ENCODE measurements at regions not wholly inside any gene's neighbourhood (a gene's known extent, or its start where the extent isn't known, plus 50 kb on each side); places are given as distances from the start of the nearest gene placed in this dataset.

DNA sequence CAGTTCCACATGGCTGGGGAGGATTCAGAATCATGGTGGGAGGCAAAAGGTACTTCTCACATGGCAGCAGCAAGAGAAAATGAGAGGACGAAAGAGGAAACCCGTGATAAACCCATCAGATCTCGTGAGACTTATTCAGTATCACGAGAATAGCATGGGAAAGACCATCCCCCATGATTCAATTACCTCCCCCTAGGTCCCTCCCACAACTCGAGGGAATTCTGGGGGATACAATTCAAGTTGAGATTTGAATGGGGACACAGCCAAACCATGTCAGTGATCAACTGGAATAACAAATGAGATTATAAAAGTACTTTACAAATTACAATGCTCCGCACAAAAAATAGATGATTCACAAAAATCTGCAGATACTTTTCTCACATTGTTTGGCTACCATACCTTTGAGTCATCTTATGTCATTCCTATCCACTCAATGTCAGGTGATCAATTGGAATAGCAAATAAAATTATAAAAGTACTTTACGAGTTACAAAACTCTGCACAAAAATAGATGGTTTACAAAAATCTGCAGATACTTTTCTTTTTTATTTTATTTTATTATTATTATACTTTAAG, 338.9 kb downstream of the C12orf50 start:
- WGBS, 2 experiments (ENCODE audit: low coverage in 1 of 2, low lambda C conversion rate in 2 of 2, missing lambda C conversion rate in 2 of 2), result 72 to 82% methylated on average over 7 of the region's 7 CpGs
- DNase-seq, result no peak
- Histone ChIP-seq H2AFZ (no peak overlapping the region), H3K4me1 (ENCODE audit: insufficient read depth) (peaks cover 13% of the 10 kb centered on the region; the same call in 1 of the 2 replicates), H3K27ac (no peak overlapping the region), H3K27me3 (replicated peaks; ENCODE audit: insufficient read depth) (no peaks in the 10 kb centered on the region), H3F3A (ENCODE audit: insufficient read depth) (no peaks in the 10 kb centered on the region), H3K9me3 (ENCODE audit: low read depth) (no peaks in the 10 kb centered on the region), H3K9ac (no peak overlapping the region), H3K79me2 (ENCODE audit: insufficient read depth) (no peaks in the 10 kb centered on the region), H3K4me2 (ENCODE audit: unreplicated experiment) (no peak overlapping the region), H3K4me3 (no peak overlapping the region), H3K9me2 (ENCODE audit: insufficient read depth) (no peaks in the 10 kb centered on the region), H4K20me1 (ENCODE audit: insufficient read depth) (no peaks in the 10 kb centered on the region), H3K36me3 (ENCODE audit: low read depth) (no peaks in the 10 kb centered on the region)
- in situ Hi-C loops (cut with MboI), result no loop called here
- TF ChIP-seq EZH2phosphoT487 (IDR thresholded peaks at IDR 0.05; ENCODE audit: insufficient read depth, low read depth), result no peak
- TF ChIP-seq EZH2 (IDR thresholded peaks at IDR 0.05; ENCODE audit: insufficient read depth, poor library complexity, severe bottlenecking), result no peak

DNA sequence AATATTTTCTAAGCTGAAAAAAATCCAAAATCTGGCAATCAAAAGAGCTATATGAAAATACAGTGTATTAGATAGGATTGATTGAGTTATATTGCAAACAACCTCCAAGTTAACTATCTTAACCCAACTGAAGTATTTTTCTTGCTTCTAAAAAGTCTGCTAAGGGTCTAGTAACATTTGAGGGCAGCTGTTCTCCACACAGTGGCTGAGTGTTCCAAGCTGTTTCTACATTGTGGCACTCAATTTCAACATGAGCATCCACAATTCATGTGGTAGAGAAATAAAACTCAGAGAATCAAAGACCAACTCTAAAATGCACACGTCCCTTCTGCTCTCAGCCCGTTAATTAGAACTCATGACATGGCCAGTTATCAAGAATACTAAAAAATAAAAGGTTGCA, 340.0 kb downstream of the C12orf50 start:
- Histone ChIP-seq H3F3A (ENCODE audit: insufficient read depth) (no peaks in the 10 kb centered on the region), H3K4me3 (no peak overlapping the region), H3K27ac (no peak overlapping the region), H3K9me3 (ENCODE audit: low read depth) (no peaks in the 10 kb centered on the region), H4K20me1 (ENCODE audit: insufficient read depth) (no peaks in the 10 kb centered on the region), H3K79me2 (ENCODE audit: insufficient read depth) (no peaks in the 10 kb centered on the region), H3K4me1 (ENCODE audit: insufficient read depth) (peaks cover 13% of the 10 kb centered on the region; the same call in 1 of the 2 replicates), H3K36me3 (ENCODE audit: low read depth) (no peaks in the 10 kb centered on the region), H3K27me3 (replicated peaks; ENCODE audit: insufficient read depth) (no peaks in the 10 kb centered on the region), H3K4me2 (ENCODE audit: unreplicated experiment) (no peak overlapping the region), H3K9ac (no peak overlapping the region), H3K9me2 (ENCODE audit: insufficient read depth) (no peaks in the 10 kb centered on the region), H2AFZ (no peak overlapping the region)
- no peak for DNase-seq
- 36 to 40% methylated on average over 2 of the region's 2 CpGs for WGBS, 2 experiments (ENCODE audit: low coverage in 1 of 2, low lambda C conversion rate in 2 of 2, missing lambda C conversion rate in 2 of 2)
- in situ Hi-C loops (cut with MboI), result no loop called here
- TF ChIP-seq EZH2 (IDR thresholded peaks at IDR 0.05; ENCODE audit: insufficient read depth, poor library complexity, severe bottlenecking), result no peak
- TF ChIP-seq EZH2phosphoT487 (IDR thresholded peaks at IDR 0.05; ENCODE audit: insufficient read depth, low read depth), result no peak

DNA sequence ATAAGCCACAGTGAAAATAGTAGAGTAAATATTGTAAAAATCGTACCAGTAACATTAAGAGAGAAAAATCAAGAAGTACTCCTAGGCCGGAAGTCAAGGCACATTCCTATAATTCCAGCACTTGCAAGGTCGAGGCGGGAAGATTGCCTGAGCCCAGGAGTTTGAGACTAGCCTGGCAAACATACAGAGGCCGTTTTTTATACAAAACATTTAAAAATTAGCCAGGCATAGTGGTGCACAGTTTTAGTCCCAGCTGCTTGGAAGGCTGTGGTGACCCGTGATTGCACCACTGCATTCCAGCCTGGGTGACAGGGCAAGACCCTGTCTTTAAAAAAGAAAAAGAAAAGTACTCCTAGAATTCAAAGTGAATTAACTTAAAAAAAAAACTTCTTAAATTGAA, 341.8 kb downstream of the C12orf50 start:
- Histone ChIP-seq H3K4me1 (ENCODE audit: insufficient read depth) (peaks cover 13% of the 10 kb centered on the region; the same call in 1 of the 2 replicates), H3K27ac (no peak overlapping the region), H3K36me3 (ENCODE audit: low read depth) (no peaks in the 10 kb centered on the region), H3K9me2 (ENCODE audit: insufficient read depth) (no peaks in the 10 kb centered on the region), H2AFZ (peak overlapping the region; percentile 51), H3K27me3 (replicated peaks; ENCODE audit: insufficient read depth) (peaks cover 4% of the 10 kb centered on the region; the same call in 1 of the 2 replicates), H3K4me2 (ENCODE audit: unreplicated experiment) (peak overlapping the region; percentile 33), H3K79me2 (ENCODE audit: insufficient read depth) (no peaks in the 10 kb centered on the region), H3K9ac (no peak overlapping the region), H3K9me3 (ENCODE audit: low read depth) (no peaks in the 10 kb centered on the region), H3F3A (ENCODE audit: insufficient read depth) (no peaks in the 10 kb centered on the region), H4K20me1 (ENCODE audit: insufficient read depth) (no peaks in the 10 kb centered on the region), H3K4me3 (peak overlapping the region; percentile 19; the same call in 1 of the 2 replicates)
- 0 to 2% methylated on average over 6 of the region's 6 CpGs for WGBS, 2 experiments (ENCODE audit: low coverage in 1 of 2, low lambda C conversion rate in 2 of 2, missing lambda C conversion rate in 2 of 2)
- no peak for TF ChIP-seq EZH2phosphoT487 (IDR thresholded peaks at IDR 0.05; ENCODE audit: insufficient read depth, low read depth)
- TF ChIP-seq EZH2 (IDR thresholded peaks at IDR 0.05; ENCODE audit: insufficient read depth, poor library complexity, severe bottlenecking), result no peak
- peak; percentile 27 for DNase-seq
- in situ Hi-C loops (cut with MboI), result no loop called here

DNA sequence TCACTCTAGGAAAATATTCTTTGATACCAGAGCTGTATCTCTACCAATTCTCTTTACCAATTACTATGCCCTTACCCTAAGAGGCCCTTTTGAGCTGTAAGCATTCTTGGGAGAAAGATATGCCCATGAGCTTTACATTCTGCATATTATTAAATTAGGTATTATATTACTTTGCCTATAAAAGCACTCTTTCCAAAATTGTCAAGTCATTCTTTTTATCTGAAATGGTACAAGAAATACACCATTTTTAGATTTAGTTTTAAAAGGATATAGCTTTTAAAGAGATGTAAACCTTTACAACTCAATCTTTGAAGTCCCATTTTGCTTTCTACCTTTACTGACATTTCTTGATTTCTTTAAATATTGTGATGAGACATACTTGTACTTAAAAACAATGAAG, 343.5 kb downstream of the C12orf50 start:
- DNase-seq, result no peak
- in situ Hi-C loops (cut with MboI), result no loop called here
- Histone ChIP-seq H3K9me3 (ENCODE audit: low read depth) (no peaks in the 10 kb centered on the region), H3K4me2 (ENCODE audit: unreplicated experiment) (no peak overlapping the region), H3K9me2 (ENCODE audit: insufficient read depth) (no peaks in the 10 kb centered on the region), H3K79me2 (ENCODE audit: insufficient read depth) (no peaks in the 10 kb centered on the region), H3K4me3 (no peak overlapping the region), H3K9ac (no peak overlapping the region), H3K27me3 (replicated peaks; ENCODE audit: insufficient read depth) (peaks cover 4% of the 10 kb centered on the region; the same call in 1 of the 2 replicates), H3K27ac (no peak overlapping the region), H3K36me3 (ENCODE audit: low read depth) (no peaks in the 10 kb centered on the region), H3F3A (ENCODE audit: insufficient read depth) (no peaks in the 10 kb centered on the region), H2AFZ (no peak overlapping the region), H3K4me1 (ENCODE audit: insufficient read depth) (peaks cover 13% of the 10 kb centered on the region; the same call in 1 of the 2 replicates), H4K20me1 (ENCODE audit: insufficient read depth) (no peaks in the 10 kb centered on the region)
- TF ChIP-seq EZH2 (IDR thresholded peaks at IDR 0.05; ENCODE audit: insufficient read depth, poor library complexity, severe bottlenecking), result no peak

DNA sequence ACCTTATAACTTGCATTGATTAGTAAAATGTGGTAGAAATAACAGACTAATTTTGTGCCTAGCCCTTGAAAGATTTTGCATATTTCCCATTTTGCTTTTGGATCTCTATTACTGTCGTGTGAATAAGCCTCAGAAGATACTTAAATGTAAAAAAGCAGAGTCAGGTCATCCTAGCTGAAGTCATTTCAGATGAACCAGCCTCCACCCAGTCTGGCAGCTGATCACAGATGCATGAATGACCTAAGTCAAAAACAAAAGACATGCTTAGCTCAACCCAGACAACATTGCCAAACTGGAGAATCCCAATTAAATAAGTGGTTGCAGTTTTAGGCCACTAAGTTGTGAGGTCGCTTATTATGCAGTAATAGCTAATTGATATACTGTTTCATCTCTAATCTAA, 349.9 kb downstream of the C12orf50 start:
- 3 to 12% methylated on average over 2 of the region's 2 CpGs for WGBS, 2 experiments (ENCODE audit: low coverage in 1 of 2, low lambda C conversion rate in 2 of 2, missing lambda C conversion rate in 2 of 2)
- H3K9me2 ChIP-seq (ENCODE audit: insufficient read depth), result no peaks in the 10 kb centered on the region
- DNase-seq, result peak; percentile 47
- H3K9me3 ChIP-seq (ENCODE audit: low read depth), result no peaks in the 10 kb centered on the region
- H3F3A ChIP-seq (ENCODE audit: insufficient read depth), result peaks cover 8% of the 10 kb centered on the region; the same call in 1 of the 2 replicates
- no peak overlapping the region for H3K27ac ChIP-seq
- H4K20me1 ChIP-seq (ENCODE audit: insufficient read depth), result no peaks in the 10 kb centered on the region
- H3K27me3 ChIP-seq (replicated peaks; ENCODE audit: insufficient read depth), result peaks cover 4% of the 10 kb centered on the region; the same call in 1 of the 2 replicates
- no peak overlapping the region for H2AFZ ChIP-seq
- no peak overlapping the region for H3K9ac ChIP-seq
- no peaks in the 10 kb centered on the region for H3K36me3 ChIP-seq (ENCODE audit: low read depth)
- in situ Hi-C loops (cut with MboI), result no loop called here
- H3K4me1 ChIP-seq (ENCODE audit: insufficient read depth), result no peaks in the 10 kb centered on the region
- no peak overlapping the region for H3K4me3 ChIP-seq
- no peaks in the 10 kb centered on the region for H3K79me2 ChIP-seq (ENCODE audit: insufficient read depth)
- TF ChIP-seq EZH2phosphoT487 (IDR thresholded peaks at IDR 0.05; ENCODE audit: insufficient read depth, low read depth) (no peak), EZH2 (IDR thresholded peaks at IDR 0.05; ENCODE audit: insufficient read depth, poor library complexity, severe bottlenecking) (no peak)
- no peak overlapping the region for H3K4me2 ChIP-seq (ENCODE audit: unreplicated experiment)
